Stimulated activated CD8-positive, alpha-beta memory T cell treated with anti-CD3 and anti-CD28 coated beads, Interleukin-4, amount 100 ng/mL, for 48 hours (primary cell): ENCODE measurements at regions not wholly inside any gene's neighbourhood (a gene's known extent, or its start where the extent isn't known, plus 50 kb on each side); places are given as distances from the start of the nearest gene placed in this dataset.
"Not testable (repeated sequence)": the region's sequence is repeated elsewhere in the genome, so short reads cannot be mapped to it uniquely, and the experiment has no call there.

Source experiments
- DNase-seq: peaks from one replicate; pipeline ENCODE4 v3.0.0-alpha.2; 2020

- DNase-seq: not testable (repeated sequence)
These were observed 102.9 kb upstream of the INTU start for GRCh38 chr4:127529879-127530278.

- DNase-seq: no peak
These were observed 99.6 kb upstream of the INTU start for GRCh38 chr4:127533028-127533700.

GRCh38 chr4:127534041-127534825 is 98.5 kb upstream of the INTU start:
- no peak for DNase-seq

- DNase-seq: no peak
These were observed 94.7 kb upstream of the INTU start for GRCh38 chr4:127538016-127538415.

GRCh38 chr4:127540497-127541025 is 92.2 kb upstream of the INTU start:
- no peak for DNase-seq

- DNase-seq: no peak
These were observed 87.5 kb upstream of the INTU start for GRCh38 chr4:127545271-127545670.

GRCh38 chr4:127548990-127549925 is 83.5 kb upstream of the INTU start:
- no peak for DNase-seq

- DNase-seq: no peak
These were observed 77.7 kb upstream of the INTU start for GRCh38 chr4:127555106-127555505.

GRCh38 chr4:127558088-127558487 is 74.7 kb upstream of the INTU start:
- no peak for DNase-seq

GRCh38 chr4:127558489-127559407 is 74.0 kb upstream of the INTU start:
- DNase-seq: no peak

- DNase-seq: no peak
These were observed 72.8 kb upstream of the INTU start for GRCh38 chr4:127559981-127560380.

- no peak for DNase-seq
These were observed 72.0 kb upstream of the INTU start for GRCh38 chr4:127560755-127561154.

GRCh38 chr4:127574643-127575042 is 58.1 kb upstream of the INTU start:
- no peak for DNase-seq

GRCh38 chr4:127575888-127576287 is 56.9 kb upstream of the INTU start:
- no peak for DNase-seq

- DNase-seq: no peak
These were observed 54.3 kb upstream of the INTU start for GRCh38 chr4:127578491-127578890.

GRCh38 chr4:127578967-127579366 is 53.8 kb upstream of the INTU start:
- DNase-seq: no peak

GRCh38 chr4:127579821-127580220 is 52.9 kb upstream of the INTU start:
- DNase-seq: no peak

GRCh38 chr4:127580300-127580699 is 52.5 kb upstream of the INTU start:
- no peak for DNase-seq

GRCh38 chr4:127580891-127581290 is 51.9 kb upstream of the INTU start:
- no peak for DNase-seq
